ENCODE measurements at regions not wholly inside any gene's neighbourhood (a gene's known extent, or its start where the extent isn't known, plus 50 kb on each side); places are given as distances from the start of the nearest gene placed in this dataset.

DNA sequence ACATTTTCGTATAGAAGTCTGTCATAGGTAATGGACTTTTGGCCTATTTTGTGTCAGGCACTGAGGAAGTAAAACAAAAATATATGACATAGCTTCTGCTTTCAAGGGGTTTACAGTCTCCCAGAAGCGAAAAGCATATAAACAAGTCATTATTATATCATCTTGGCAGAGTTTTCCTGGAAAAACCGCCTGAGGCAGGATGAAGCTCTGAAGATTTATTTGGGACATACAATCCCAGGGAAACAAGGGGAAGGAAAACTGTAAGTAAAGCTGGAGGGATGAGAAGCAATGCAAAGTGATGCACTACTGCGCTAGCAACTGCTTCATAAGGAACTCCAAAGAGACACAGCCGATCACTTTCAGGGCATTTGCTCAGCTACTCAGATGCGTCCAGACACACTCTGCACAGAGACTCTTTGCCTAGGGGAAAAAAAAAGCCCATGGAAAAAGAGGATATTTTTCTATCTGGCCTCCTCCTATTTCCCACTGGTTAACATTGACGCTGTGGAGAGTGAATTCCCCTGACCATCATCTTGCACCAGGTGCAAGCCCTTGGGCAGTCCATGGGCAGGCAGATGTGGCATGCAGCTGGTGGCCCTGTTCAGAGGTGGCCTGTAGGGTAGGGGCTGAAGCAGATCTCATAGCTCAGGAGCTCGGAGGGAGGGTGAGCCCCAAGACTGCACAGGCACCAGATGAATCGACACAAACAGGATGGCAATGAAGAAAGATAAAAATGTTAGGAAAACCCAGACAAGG lies 158.1 kb downstream of the METTL4 start:
- no peaks in the 10 kb centered on the region for H3K27me3 Mint-ChIP-seq (ENCODE audit: low read depth)
- no peak overlapping the region for H3K4me3 Mint-ChIP-seq
- DNase-seq (ENCODE audit: low spot score in 2 of 2, unreplicated experiment in 2 of 2): no peak
- TF ChIP-seq, protein P1, sequence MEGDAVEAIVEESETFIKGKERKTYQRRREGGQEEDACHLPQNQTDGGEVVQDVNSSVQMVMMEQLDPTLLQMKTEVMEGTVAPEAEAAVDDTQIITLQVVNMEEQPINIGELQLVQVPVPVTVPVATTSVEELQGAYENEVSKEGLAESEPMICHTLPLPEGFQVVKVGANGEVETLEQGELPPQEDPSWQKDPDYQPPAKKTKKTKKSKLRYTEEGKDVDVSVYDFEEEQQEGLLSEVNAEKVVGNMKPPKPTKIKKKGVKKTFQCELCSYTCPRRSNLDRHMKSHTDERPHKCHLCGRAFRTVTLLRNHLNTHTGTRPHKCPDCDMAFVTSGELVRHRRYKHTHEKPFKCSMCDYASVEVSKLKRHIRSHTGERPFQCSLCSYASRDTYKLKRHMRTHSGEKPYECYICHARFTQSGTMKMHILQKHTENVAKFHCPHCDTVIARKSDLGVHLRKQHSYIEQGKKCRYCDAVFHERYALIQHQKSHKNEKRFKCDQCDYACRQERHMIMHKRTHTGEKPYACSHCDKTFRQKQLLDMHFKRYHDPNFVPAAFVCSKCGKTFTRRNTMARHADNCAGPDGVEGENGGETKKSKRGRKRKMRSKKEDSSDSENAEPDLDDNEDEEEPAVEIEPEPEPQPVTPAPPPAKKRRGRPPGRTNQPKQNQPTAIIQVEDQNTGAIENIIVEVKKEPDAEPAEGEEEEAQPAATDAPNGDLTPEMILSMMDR (IDR thresholded peaks at IDR 0.05; ENCODE audit: unreplicated experiment): no peak
- no peak overlapping the region for H3K27ac Mint-ChIP-seq
- H3K36me3 Mint-ChIP-seq: no peaks in the 10 kb centered on the region
- H3K9me3 Mint-ChIP-seq: no peaks in the 10 kb centered on the region
- peaks cover 22% of the 10 kb centered on the region for H3K4me1 Mint-ChIP-seq

DNA sequence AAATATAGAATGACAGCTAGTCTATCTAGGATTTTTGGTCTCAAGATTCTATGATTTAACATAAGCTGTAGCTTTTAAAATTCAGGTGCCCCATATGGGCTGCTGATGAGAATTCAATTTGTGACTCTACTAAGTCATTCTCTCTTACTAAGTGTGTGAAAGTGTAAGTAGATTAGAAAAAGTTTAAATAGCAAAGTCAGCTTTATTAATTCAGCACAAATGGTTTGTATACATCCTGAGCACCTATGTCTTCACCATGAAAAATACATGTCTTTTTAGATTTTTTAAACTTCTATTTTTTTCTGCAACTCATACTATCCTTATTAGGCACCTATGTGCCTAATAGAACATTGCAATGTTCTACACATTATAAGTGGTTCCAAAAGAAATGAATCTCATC lies 157.1 kb downstream of the METTL4 start:
- peaks cover 22% of the 10 kb centered on the region for H3K4me1 Mint-ChIP-seq
- H3K9me3 Mint-ChIP-seq: no peaks in the 10 kb centered on the region
- DNase-seq (ENCODE audit: low spot score in 2 of 2, unreplicated experiment in 2 of 2): no peak
- H3K36me3 Mint-ChIP-seq: no peaks in the 10 kb centered on the region
- TF ChIP-seq, protein P1 (IDR thresholded peaks at IDR 0.05; ENCODE audit: unreplicated experiment): no peak
- H3K4me3 Mint-ChIP-seq: no peak overlapping the region
- no peak overlapping the region for H3K27ac Mint-ChIP-seq
- no peaks in the 10 kb centered on the region for H3K27me3 Mint-ChIP-seq (ENCODE audit: low read depth)

- Mint-ChIP-seq H3K27ac (no peak overlapping the region), H3K36me3 (no peaks in the 10 kb centered on the region), H3K4me1 (peaks cover 15% of the 10 kb centered on the region), H3K27me3 (ENCODE audit: low read depth) (no peaks in the 10 kb centered on the region), H3K9me3 (no peaks in the 10 kb centered on the region), H3K4me3 (no peak overlapping the region)
- no peak for DNase-seq (ENCODE audit: low spot score in 2 of 2, unreplicated experiment in 2 of 2)
- TF ChIP-seq, protein P1 (IDR thresholded peaks at IDR 0.05; ENCODE audit: unreplicated experiment): no peak
Measured at GRCh38 chr18:2415656-2416055, 155.6 kb downstream of the METTL4 start.

- TF ChIP-seq, protein P1 (IDR thresholded peaks at IDR 0.05; ENCODE audit: unreplicated experiment): no peak
- Mint-ChIP-seq H3K36me3 (no peaks in the 10 kb centered on the region), H3K9me3 (no peaks in the 10 kb centered on the region), H3K27ac (no peak overlapping the region), H3K27me3 (ENCODE audit: low read depth) (no peaks in the 10 kb centered on the region), H3K4me3 (no peak overlapping the region), H3K4me1 (peaks cover 5% of the 10 kb centered on the region)
- no peak for DNase-seq (ENCODE audit: low spot score in 2 of 2, unreplicated experiment in 2 of 2)
Measured at GRCh38 chr18:2417861-2418610, 153.3 kb downstream of the METTL4 start.

- H3K27ac Mint-ChIP-seq: no peak overlapping the region
- H3K4me1 Mint-ChIP-seq: peaks cover 5% of the 10 kb centered on the region
Measured at GRCh38 chr18:2420367-2420766, 150.9 kb downstream of the METTL4 start.

More at GRCh38 chr18:2420367-2420766, 150.9 kb downstream of the METTL4 start:
- Mint-ChIP-seq H3K4me3 (no peak overlapping the region), H3K9me3 (no peaks in the 10 kb centered on the region), H3K36me3 (no peaks in the 10 kb centered on the region), H3K27me3 (ENCODE audit: low read depth) (no peaks in the 10 kb centered on the region)
- DNase-seq (ENCODE audit: low spot score in 2 of 2, unreplicated experiment in 2 of 2): no peak
- TF ChIP-seq, protein P1 (IDR thresholded peaks at IDR 0.05; ENCODE audit: unreplicated experiment): no peak

Data from mesothelial cell of epicardium (in vitro differentiated cells).